Epithelial cell of proximal tubule (primary cell): ENCODE measurements at regions not wholly inside any gene's neighbourhood (a gene's known extent, or its start where the extent isn't known, plus 50 kb on each side); places are given as distances from the start of the nearest gene placed in this dataset.

Experiments
- DNase-seq: peaks from one replicate; pipeline ENCODE4 v3.0.0-alpha.2; 2011; ENCODE audit warnings: low read depth
- H3K4me3 ChIP-seq: 2 replicates; pipeline ENCODE4 v1.5.1; 2011; ENCODE audit warnings: low read depth, mild to moderate bottlenecking, low read length
- TF ChIP-seq, protein P1 (sequence below): conservative IDR thresholded peaks from 2 replicates; pipeline ENCODE4 v1.5.1; 2012; ENCODE audit warnings: low read depth, mild to moderate bottlenecking, low read length

DNA sequence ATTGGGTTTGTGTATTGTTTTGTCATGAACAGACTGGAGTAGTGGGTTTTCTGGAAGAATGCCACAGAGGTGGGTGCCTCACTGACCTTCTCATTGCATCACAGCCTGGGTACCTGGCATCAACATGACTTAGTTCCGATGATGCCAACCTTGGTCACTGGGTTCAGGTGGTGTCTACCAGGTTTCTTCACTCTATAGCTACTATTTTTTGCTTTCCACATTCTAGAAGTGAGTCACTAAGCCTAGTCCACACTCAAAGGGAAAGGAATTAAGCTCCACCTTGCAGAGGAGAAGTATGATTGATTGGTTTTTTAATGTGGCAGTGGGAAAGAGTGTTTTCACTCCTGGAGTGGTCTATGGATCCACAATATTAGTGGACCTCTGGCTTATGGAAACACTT lies 391.9 kb downstream of the DMRT2 start:
- H3K4me3 ChIP-seq: no peak overlapping the region
- TF ChIP-seq, protein P1, sequence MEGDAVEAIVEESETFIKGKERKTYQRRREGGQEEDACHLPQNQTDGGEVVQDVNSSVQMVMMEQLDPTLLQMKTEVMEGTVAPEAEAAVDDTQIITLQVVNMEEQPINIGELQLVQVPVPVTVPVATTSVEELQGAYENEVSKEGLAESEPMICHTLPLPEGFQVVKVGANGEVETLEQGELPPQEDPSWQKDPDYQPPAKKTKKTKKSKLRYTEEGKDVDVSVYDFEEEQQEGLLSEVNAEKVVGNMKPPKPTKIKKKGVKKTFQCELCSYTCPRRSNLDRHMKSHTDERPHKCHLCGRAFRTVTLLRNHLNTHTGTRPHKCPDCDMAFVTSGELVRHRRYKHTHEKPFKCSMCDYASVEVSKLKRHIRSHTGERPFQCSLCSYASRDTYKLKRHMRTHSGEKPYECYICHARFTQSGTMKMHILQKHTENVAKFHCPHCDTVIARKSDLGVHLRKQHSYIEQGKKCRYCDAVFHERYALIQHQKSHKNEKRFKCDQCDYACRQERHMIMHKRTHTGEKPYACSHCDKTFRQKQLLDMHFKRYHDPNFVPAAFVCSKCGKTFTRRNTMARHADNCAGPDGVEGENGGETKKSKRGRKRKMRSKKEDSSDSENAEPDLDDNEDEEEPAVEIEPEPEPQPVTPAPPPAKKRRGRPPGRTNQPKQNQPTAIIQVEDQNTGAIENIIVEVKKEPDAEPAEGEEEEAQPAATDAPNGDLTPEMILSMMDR: no peak
- DNase-seq: no peak

DNA sequence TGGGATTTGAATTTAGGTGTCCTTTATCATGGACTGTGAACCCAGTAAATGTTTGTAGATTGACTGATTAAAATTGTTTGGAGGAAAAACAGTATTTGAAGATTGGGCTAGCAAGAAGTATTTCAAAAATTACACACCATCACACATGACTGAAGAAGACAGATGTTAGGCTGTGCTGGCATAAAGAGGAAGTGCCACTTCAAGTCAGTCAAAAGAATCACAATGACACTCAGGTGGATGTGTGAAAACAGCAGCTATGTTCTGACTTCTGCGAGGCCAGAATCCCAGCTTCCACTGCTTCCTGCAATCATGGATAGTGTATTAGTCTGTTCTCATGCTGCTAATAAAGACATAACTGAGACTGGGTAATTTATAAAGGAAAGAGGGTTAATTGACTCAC lies 393.3 kb downstream of the DMRT2 start:
- TF ChIP-seq, protein P1: no peak
- no peak overlapping the region for H3K4me3 ChIP-seq
- no peak for DNase-seq

DNA sequence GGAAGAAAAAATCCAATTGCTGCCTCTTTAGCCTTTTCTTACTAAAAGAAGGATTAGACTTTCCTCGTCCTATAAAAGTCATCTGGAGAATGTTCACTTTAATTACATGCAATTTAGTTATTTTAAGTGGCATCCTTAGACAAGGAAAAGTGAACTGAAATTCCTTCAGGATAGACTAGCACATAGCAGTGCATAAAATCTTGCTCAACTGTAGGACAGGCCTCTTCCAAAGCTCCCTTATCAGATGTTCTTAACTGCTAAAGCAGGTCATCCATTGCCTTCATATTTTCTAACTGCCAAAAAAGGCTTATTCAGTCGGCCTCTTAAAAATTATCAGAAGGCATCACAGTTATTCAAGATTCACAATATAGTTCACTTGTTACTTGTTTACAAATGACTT lies 396.5 kb downstream of the DMRT2 start:
- TF ChIP-seq, protein P1: no peak
- DNase-seq: no peak

DNA sequence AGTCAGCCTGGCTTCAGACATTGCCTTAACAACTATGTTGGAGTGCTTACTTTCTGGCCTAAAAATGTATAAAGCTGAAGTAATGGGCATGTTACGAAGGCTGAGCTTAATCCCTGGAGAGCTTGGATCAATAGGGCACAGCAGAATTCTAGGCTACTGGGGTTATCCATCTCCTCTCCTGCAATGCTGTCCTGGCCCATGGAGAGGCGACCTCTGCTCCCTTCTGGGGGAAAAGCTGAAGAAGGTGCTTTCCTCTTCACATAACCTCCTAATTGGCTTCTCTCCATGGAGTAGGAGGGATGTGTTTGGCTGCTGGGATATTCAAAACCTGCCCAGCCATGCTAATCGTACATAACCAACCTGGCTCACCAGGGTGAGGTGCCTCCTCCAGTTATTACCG lies 403.5 kb downstream of the DMRT2 start:
- H3K4me3 ChIP-seq: no peak overlapping the region
- TF ChIP-seq, protein P1: no peak
- DNase-seq: no peak

More for the DNA sequence above, 396.5 kb downstream of the DMRT2 start:
- H3K4me3 ChIP-seq: no peak overlapping the region

DNA sequence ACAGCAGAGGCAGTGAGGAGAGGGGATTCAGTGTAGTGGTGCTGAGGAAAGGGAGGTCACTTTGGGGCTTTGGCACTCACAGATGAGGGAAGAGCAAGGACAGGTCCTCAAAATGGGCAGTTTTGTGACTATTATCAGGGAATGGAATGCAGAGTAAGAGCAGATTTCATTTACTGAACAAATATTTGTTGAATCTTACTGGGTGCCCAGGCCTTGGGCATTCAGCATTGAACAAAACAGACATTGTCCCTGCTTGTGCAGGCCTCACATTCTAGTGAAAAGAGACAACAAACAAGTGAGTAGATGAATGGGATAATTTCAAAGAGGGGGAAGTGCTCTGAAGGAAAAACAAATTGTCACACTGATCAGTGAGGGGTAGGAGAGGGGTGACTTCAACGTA lies 404.1 kb downstream of the DMRT2 start:
- no peak for DNase-seq
- TF ChIP-seq, protein P1: no peak
- no peak overlapping the region for H3K4me3 ChIP-seq

DNA sequence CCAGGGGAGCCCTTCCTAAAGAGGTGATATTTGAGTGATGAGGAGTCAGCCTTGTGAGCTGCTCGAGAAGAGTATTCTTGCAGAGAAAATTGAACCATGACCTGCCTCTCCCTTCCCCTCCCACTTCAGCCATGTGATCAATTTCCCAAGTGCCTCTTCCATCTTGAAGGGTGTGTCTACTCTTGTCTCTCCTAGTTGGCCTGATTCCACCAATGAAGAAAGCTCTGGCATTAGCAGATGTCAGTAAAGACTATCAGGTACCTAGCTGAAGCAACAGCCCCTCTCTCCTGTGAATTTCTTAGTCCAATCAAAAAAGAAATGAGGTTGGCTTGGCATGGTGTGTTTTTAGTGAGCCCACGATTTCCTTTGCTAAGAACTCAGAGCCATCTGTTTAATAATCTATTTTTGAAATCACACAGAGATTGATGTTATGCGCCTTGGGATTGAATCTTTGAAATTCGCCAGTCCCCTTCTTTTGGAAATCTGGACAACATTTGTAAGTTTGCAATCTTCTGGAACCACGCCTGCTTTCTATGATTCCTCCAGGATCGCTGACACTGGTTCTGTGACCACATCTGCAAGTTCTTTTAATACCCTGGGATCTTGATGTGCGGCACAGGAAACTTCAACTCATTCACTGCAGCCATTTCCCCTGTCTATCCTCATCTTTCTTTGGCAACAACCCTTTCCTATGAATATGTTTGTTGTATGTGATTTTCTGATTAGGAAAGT lies 404.6 kb downstream of the DMRT2 start:
- H3K4me3 ChIP-seq: no peak overlapping the region
- DNase-seq: no peak
- TF ChIP-seq, protein P1: no peak

DNA sequence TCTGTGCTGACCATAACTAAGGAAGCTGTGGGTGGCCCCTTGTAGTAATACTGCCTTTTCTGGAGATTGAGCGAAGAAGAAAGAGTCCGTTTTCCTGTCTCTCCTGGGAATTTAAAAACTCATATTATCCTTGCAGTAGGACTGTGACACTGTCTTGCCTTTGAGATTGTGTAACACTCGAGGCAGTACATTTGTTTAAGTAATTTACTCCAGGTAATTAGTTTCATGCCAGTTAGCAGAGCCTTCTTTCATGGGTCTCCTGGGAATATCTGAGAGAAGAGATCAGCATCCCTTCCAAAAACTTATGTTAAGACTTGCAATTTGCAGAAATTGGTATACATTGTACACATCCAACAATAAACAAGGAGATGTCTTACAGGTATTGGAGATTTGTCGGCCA lies 405.6 kb downstream of the DMRT2 start:
- no peak overlapping the region for H3K4me3 ChIP-seq
- TF ChIP-seq, protein P1: no peak
- DNase-seq: no peak
